Omental fat pad (tissue), 3 donors: ENCODE measurements at regions not wholly inside any gene's neighbourhood (a gene's known extent, or its start where the extent isn't known, plus 50 kb on each side); places are given as distances from the start of the nearest gene placed in this dataset.
"Not testable (repeated sequence)": the region's sequence is repeated elsewhere in the genome, so short reads cannot be mapped to it uniquely, and the experiment has no call there.

Experiments used
- ATAC-seq: fragments of 150-250 bp; one replicate; pipeline ENCODE4 v1.9.1; 2016; ENCODE audit warnings: mild to moderate bottlenecking, moderate library complexity; ENCODE audit not compliant: low FRiP score
- DNase-seq: peaks from one replicate; pipeline ENCODE4 v3.0.0-alpha.2; 2019; ENCODE audit warnings: low spot score
- TF ChIP-seq, protein P1 (sequence below), 3 donors: fragments of 450-650 bp; IDR thresholded peaks; one replicate each; pipeline ENCODE4 v1.5.1; 2016 to 2017; ENCODE audit warnings: antibody characterized with exemption in 3 of 3, mild to moderate bottlenecking in 3 of 3, moderate library complexity in 2 of 3

DNA sequence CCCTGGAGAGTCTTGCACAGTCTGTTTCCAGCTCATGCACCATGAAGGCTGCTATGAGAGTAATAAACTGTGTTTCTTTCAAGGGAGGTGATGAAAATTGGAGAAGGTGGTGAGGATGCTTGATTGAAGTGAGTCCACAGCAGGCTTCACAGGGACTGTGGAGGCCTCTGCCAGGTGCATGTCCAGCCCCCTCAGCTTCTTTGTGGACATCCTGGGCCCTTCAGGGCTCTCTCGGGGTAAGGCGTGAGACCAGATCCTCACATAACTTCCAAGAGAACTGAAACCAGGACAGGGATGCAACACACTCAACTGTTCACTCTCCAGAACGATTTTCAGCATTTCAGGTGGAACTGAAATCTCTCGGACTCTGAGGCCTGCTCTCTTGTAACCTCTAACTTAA, 772.9 kb upstream of the TPTE start:
- not testable (repeated sequence) for DNase-seq

DNA sequence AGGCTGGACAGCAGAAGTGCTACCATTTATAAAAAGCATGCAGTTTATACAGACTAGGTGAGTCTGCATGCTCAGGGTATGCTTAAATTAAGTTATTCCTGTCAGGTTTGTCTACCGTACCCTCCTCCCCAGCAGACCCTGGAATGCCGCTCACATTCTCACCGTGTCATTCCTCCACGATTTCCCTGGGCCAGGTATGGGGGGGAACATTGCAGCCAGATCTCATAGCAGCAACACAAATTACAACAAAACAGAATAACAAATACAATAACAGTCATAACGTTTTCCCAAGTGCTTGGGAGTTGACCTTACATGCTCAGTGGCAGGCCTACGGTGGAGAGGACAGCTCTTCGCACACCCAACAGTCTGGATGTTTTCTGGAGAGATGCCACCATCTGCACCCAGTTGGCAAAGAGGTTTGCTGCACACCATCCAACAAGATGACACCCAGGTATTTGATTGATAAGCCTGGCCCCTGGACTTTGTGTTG, 771.6 kb upstream of the TPTE start:
- ATAC-seq, DNase-seq: not testable (repeated sequence)

More for the DNA sequence above, 772.9 kb upstream of the TPTE start:
- not testable (repeated sequence) for ATAC-seq

DNA sequence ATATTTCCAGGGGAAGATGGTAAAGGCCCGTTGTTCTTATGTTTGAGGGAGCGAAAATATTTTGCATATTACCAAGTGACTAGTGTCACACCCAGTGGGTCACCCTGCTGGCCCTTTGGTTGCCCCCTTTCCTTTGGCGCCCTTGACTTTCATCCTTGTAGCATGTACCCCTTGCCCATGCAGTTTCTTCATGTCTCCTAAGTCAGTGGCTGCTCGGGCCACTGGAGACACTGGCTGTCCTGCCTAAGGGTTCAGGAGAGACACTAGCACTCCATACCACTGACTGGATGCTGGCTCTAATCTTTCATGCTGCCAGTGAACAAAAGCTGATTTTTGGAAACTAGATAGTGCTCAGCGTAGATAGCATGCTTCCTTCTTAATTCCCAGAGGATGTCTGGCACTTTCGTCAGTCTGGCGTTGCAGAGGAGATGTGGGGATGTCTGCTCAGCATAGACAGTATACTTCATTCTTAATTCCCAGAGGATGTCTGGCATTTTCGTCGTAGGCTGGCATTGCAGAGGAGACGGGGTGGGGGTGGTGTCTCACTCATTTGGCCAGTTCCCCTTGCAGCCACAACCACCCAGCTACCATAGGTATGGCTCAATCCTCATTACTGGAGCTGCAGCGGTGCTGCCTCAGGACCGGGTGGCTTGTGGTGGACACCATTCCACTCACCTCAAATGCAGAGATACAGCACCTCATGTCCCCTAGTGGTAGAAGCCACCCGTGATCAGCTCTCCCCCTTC, 770.9 kb upstream of the TPTE start:
- no peak for ATAC-seq

DNA sequence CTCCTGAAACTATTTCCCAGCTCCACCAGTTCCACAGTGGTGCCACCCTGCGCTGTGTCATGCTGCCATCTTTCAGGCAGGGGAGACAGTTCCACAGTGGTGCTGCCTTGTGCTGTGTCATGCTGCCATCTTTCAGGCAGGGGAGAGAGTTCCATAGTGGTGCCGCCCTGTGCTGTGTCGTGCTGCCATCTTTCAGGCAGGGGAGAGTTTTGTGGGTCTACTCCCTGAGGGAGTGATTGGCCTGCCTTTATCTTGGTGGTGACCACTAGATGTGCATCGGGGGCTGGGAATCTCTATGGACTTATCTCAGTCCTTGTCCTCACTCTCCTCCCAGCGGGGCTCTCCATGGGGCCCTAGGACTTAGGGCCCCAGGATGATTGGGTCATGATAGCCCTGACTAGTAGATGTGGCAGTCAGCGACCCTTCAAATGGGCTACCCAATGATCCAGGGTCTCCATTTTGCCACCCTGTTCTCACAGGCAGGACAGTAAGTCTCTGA, 770.2 kb upstream of the TPTE start:
- not testable (repeated sequence) for ATAC-seq, DNase-seq

More for the DNA sequence above, 770.9 kb upstream of the TPTE start:
- TF ChIP-seq, protein P1, sequence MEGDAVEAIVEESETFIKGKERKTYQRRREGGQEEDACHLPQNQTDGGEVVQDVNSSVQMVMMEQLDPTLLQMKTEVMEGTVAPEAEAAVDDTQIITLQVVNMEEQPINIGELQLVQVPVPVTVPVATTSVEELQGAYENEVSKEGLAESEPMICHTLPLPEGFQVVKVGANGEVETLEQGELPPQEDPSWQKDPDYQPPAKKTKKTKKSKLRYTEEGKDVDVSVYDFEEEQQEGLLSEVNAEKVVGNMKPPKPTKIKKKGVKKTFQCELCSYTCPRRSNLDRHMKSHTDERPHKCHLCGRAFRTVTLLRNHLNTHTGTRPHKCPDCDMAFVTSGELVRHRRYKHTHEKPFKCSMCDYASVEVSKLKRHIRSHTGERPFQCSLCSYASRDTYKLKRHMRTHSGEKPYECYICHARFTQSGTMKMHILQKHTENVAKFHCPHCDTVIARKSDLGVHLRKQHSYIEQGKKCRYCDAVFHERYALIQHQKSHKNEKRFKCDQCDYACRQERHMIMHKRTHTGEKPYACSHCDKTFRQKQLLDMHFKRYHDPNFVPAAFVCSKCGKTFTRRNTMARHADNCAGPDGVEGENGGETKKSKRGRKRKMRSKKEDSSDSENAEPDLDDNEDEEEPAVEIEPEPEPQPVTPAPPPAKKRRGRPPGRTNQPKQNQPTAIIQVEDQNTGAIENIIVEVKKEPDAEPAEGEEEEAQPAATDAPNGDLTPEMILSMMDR (IDR thresholded peaks at IDR 0.05) = no peak
- no peak for DNase-seq

DNA sequence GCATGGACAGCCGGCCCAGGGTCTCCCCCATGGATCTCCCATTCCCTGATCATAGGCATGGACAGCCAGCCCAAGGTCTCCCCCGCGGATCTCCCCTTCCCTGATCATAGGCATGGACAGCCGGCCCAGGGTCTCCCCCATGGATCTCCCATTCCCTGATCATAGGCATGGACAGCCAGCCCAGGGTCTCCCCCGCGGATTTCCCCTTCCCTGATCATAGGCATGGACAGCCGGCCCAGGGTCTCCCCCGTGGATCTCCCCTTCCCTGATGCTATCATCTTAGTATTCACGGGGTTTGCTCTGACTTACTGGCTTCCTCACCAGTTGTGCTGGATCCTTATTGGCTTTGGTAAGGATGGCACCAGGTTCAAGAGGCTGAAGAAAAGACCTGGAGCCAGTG, 769.4 kb upstream of the TPTE start:
- not testable (repeated sequence) for ATAC-seq, DNase-seq

DNA sequence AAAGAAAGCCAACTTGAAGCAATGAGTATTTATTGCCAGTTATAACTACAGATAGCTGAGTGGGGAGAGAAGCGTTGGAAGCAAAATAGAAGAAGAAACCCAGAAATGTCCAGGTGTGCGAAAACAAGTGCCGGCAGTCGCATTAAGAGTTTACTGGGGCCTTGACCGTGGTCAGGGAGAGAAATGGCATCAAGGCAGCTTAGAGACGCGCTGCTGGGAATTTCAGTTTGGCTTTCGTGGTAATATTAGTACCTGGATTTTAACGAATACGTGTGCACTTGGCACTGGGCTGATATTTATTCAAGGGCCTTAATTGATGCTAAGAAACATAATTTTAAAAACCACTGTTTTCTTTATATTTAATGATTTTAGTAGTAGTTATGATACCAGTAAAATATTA, 767.9 kb upstream of the TPTE start:
- not testable (repeated sequence) for ATAC-seq, DNase-seq

DNA sequence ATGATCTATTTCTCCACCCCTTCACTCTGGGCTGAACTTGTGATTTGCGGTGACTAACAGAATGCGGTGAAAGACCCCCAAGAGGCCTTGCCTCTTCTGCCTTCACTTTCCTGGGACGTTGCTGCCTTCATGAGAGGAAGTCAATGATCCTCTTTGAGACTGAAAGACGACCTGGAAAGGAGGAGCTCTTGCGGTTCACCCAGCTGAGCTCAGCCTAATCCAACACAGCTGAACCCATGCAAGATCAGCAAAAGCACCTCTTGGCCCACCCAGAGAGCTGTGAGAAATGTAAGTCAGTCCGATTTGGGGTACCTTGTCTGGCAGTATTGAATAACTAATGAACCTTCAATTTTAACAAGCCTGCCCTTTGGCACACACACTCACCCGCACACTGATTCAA, 767.4 kb upstream of the TPTE start:
- DNase-seq = no peak
- ATAC-seq = no peak
- TF ChIP-seq, protein P1 (IDR thresholded peaks at IDR 0.05) = no peak

DNA sequence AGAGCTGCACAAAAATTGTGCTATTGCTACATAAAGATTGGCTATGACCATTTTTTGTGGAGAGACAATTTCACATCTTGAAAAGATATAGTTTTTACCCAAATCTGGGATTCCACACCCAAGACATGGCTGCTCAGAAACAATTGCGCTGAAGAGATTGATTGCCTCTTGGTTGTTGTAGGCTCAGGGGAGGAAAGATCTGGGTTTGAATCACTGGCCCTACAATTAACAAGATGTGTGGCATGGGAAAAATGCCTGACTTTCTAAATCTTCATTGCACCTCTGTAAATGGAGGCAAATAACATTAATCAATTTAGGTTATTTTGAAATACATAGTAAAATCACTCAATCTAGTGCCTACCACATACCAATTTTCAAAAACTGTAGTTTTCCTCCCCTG, 766.9 kb upstream of the TPTE start:
- not testable (repeated sequence) for ATAC-seq, DNase-seq

DNA sequence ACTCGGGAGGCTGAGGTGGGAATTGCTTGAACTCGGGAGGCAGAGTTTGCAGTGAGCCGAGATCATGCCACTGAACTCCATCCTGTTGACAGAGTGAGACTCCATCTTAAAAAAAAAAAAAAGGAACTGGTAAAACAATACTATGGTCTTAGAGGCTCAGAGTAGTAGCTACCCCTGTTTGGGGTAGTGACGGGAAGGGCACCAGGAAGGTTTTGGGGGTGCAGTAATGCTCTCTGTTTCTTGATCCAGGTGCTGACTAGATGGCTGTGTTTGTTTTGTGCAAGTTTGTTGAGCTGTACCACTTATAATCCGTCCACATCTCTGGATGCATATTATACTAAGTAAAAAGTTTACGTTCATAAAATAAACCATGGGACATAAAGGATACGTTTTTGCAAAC, 765.8 kb upstream of the TPTE start:
- ATAC-seq = no peak
- TF ChIP-seq, protein P1 (IDR thresholded peaks at IDR 0.05) = no peak
- DNase-seq = no peak

DNA sequence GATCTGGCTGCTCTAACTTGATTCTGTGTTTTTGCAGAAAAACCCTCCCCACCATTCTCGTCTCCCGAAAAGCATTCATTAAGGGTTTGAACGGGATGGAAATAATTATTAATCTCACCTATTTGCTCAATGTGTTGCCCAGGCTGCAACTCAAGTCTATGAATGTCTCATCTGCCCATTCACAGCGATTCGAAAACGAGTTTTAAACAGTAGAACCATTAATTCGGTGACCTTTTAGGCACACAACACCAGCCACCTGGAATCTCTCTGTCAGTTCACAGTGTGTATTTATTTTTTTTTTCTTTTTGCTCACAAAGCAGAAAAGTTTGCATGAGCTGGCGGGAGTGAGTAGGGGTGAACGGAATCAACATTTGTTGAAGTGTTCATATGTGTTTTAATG, 764.7 kb upstream of the TPTE start:
- DNase-seq (no peak), ATAC-seq (no peak)
- TF ChIP-seq, protein P1 (IDR thresholded peaks at IDR 0.05) = no peak

DNA sequence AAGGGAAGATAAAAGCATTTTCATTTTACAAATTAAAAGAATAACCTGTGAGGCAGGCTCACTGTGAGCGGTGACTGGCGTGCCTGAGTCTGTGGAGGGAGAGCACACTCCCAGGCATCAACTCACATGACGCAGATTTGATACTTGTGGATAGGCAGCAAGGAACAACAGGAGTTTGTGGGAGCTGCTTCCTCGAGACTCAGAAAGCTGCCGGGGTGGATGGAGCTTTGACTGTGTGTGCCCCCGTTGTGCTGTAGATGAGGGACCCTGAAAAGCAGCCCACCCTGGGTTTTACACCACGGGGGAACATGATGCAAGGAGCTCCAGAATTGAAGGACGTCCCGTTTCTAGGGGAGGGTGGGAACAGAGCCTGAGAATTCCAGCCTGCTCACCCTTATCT, 764.3 kb upstream of the TPTE start:
- ATAC-seq, DNase-seq: not testable (repeated sequence)

DNA sequence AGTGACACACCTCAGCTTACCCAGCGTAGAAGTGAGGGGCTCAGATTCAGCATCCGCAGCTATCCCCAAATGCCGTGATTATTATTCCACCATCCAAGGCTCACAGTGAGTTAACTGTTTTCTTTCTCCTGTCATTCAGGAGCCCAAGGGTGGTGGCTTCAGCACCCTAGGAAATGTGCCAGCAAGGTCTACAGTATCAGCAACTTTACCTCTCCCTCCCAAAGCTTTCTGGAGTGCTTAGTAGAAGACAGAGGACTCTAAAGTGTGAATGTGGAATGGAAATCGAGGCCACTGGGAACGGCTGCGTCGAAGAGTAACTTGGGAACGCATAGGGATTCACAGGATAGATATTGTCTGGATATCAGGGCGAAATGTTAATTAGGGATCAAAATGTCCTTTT, 763.8 kb upstream of the TPTE start:
- DNase-seq, ATAC-seq: not testable (repeated sequence)
